MM.1S (cell line): ENCODE measurements at regions not wholly inside any gene's neighbourhood (a gene's known extent, or its start where the extent isn't known, plus 50 kb on each side); places are given as distances from the start of the nearest gene placed in this dataset.

Experiments
- DNase-seq: peaks from one replicate; pipeline ENCODE4 v3.0.0-alpha.2; 2015
- H2AFZ ChIP-seq: fragments of 300-600 bp; sonication (generic); 2 replicates; pipeline ENCODE4 v1.6.0; 2016; ENCODE audit warnings: antibody characterized with exemption, low read length
- H3F3A ChIP-seq: fragments of 300-600 bp; sonication (generic); 2 replicates; pipeline ENCODE4 v1.6.1; 2016; ENCODE audit warnings: mild to moderate bottlenecking, antibody characterized with exemption, low read length, moderate library complexity, mixed read lengths; ENCODE audit not compliant: insufficient read depth
- H3K27ac ChIP-seq: fragments of 300-600 bp; sonication (generic); 2 replicates; pipeline ENCODE4 v1.5.1; 2016; ENCODE audit warnings: mild to moderate bottlenecking, low read length
- H3K27me3 ChIP-seq: fragments of 300-600 bp; sonication (generic); replicated peaks from 2 replicates; pipeline ENCODE4 v1.6.0; 2016; ENCODE audit warnings: low read length; ENCODE audit not compliant: insufficient read depth
- H3K36me3 ChIP-seq: fragments of 300-600 bp; sonication (generic); replicated peaks from 2 replicates; pipeline ENCODE4 v1.6.1; 2016; ENCODE audit warnings: mild to moderate bottlenecking, low read length, mixed read lengths; ENCODE audit not compliant: insufficient read depth
- H3K4me1 ChIP-seq: fragments of 300-600 bp; sonication (generic); 2 replicates; pipeline ENCODE4 v1.6.1; 2016; ENCODE audit warnings: low read length, mixed read lengths
- H3K4me2 ChIP-seq: fragments of 300-600 bp; sonication (generic); 2 replicates; pipeline ENCODE4 v1.6.0; 2016; ENCODE audit warnings: low read depth, low read length
- H3K4me3 ChIP-seq: fragments of 300-600 bp; sonication (generic); 2 replicates; pipeline ENCODE4 v1.5.1; 2016; ENCODE audit warnings: low read length, mixed read lengths
- H3K79me2 ChIP-seq: fragments of 300-600 bp; sonication (generic); 2 replicates; pipeline ENCODE4 v1.6.1; 2016; ENCODE audit warnings: mixed run types, low read length, mixed read lengths
- H3K9ac ChIP-seq: fragments of 300-600 bp; sonication (generic); 2 replicates; pipeline ENCODE4 v1.6.1; 2016; ENCODE audit warnings: low read length, mixed read lengths
- H3K9me2 ChIP-seq: fragments of 300-600 bp; sonication (generic); replicated peaks from 2 replicates; pipeline ENCODE4 v1.6.1; 2016; ENCODE audit warnings: mild to moderate bottlenecking, low read length, mixed read lengths; ENCODE audit not compliant: insufficient read depth
- H3K9me3 ChIP-seq: fragments of 300-600 bp; sonication (generic); replicated peaks from 2 replicates; pipeline ENCODE4 v1.6.1; 2016; ENCODE audit warnings: mild to moderate bottlenecking, low read length, mixed read lengths; ENCODE audit not compliant: insufficient read depth
- H4K20me1 ChIP-seq: fragments of 300-600 bp; sonication (generic); 2 replicates; pipeline ENCODE4 v1.6.1; 2016; ENCODE audit warnings: mild to moderate bottlenecking, low read length, moderate library complexity, mixed read lengths; ENCODE audit not compliant: insufficient read depth
- EZH2 ChIP-seq: fragments of 300-600 bp; sonication (generic); optimal IDR thresholded peaks from 2 replicates; pipeline ENCODE3; 2017; ENCODE audit warnings: low read depth, mild to moderate bottlenecking, antibody characterized with exemption, low read length, mixed read lengths
- EZH2phosphoT487 ChIP-seq: fragments of 300-600 bp; sonication (generic); IDR thresholded peaks from 2 replicates; pipeline ENCODE4 v1.6.1; 2018; ENCODE audit warnings: antibody characterized with exemption, low read length
- TF ChIP-seq, protein P1 (sequence below): fragments of 300-600 bp; sonication (generic); IDR thresholded peaks from 2 replicates; pipeline ENCODE4 v1.5.1; 2016; ENCODE audit warnings: antibody characterized with exemption, low read length, mixed read lengths

- Histone ChIP-seq H4K20me1 (no peaks in the 10 kb centered on the region), H2AFZ (no peak overlapping the region), H3K36me3 (no peaks in the 10 kb centered on the region), H3F3A (no peaks in the 10 kb centered on the region), H3K9me2 (no peaks in the 10 kb centered on the region), H3K9me3 (no peaks in the 10 kb centered on the region), H3K27me3 (no peaks in the 10 kb centered on the region), H3K4me2 (no peak overlapping the region), H3K4me3 (no peak overlapping the region), H3K27ac (no peak overlapping the region), H3K4me1 (no peaks in the 10 kb centered on the region), H3K79me2 (no peaks in the 10 kb centered on the region), H3K9ac (no peak overlapping the region)
- DNase-seq = no peak
- TF ChIP-seq, protein P1, sequence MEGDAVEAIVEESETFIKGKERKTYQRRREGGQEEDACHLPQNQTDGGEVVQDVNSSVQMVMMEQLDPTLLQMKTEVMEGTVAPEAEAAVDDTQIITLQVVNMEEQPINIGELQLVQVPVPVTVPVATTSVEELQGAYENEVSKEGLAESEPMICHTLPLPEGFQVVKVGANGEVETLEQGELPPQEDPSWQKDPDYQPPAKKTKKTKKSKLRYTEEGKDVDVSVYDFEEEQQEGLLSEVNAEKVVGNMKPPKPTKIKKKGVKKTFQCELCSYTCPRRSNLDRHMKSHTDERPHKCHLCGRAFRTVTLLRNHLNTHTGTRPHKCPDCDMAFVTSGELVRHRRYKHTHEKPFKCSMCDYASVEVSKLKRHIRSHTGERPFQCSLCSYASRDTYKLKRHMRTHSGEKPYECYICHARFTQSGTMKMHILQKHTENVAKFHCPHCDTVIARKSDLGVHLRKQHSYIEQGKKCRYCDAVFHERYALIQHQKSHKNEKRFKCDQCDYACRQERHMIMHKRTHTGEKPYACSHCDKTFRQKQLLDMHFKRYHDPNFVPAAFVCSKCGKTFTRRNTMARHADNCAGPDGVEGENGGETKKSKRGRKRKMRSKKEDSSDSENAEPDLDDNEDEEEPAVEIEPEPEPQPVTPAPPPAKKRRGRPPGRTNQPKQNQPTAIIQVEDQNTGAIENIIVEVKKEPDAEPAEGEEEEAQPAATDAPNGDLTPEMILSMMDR = no peak
- no peak for TF ChIP-seq EZH2phosphoT487
- TF ChIP-seq EZH2 = no peak
Observed at GRCh38 chr6:147676495-147677199, 168.2 kb downstream of the SAMD5 start.

GRCh38 chr6:147677647-147678046, 169.2 kb downstream of the SAMD5 start:
- Histone ChIP-seq H3K4me3 (no peak overlapping the region), H3K79me2 (no peaks in the 10 kb centered on the region), H4K20me1 (no peaks in the 10 kb centered on the region), H3F3A (no peaks in the 10 kb centered on the region), H3K27me3 (no peaks in the 10 kb centered on the region), H2AFZ (no peak overlapping the region), H3K4me1 (no peaks in the 10 kb centered on the region), H3K36me3 (no peaks in the 10 kb centered on the region), H3K9me3 (no peaks in the 10 kb centered on the region), H3K27ac (no peak overlapping the region), H3K9me2 (no peaks in the 10 kb centered on the region), H3K9ac (no peak overlapping the region), H3K4me2 (no peak overlapping the region)
- no peak for TF ChIP-seq EZH2phosphoT487
- TF ChIP-seq, protein P1 = no peak
- no peak for TF ChIP-seq EZH2
- no peak for DNase-seq

DNA sequence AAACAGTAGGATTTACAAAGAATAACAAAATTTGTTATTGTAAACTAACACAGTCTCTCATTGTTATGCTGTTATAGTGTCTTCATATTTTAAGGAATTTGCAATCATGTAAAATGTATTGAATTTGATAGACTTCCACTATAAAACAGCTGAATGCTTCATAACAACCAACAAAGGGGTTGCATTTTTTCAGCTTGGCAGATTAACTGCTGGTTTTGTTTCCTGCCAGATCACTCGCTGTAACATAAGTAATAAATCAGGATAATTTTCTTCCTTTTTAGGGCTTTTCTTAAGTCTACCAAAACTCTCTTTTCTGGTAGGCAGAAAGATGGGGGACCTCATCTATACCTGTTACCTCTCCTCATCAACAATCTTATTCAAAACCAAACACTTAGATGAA, 169.8 kb downstream of the SAMD5 start:
- Histone ChIP-seq H2AFZ (no peak overlapping the region), H3K9ac (no peak overlapping the region), H3K4me1 (no peaks in the 10 kb centered on the region), H3K4me2 (no peak overlapping the region), H3K4me3 (no peak overlapping the region), H3K27ac (no peak overlapping the region), H4K20me1 (no peaks in the 10 kb centered on the region), H3K9me2 (no peaks in the 10 kb centered on the region), H3F3A (no peaks in the 10 kb centered on the region), H3K36me3 (no peaks in the 10 kb centered on the region), H3K27me3 (no peaks in the 10 kb centered on the region), H3K9me3 (no peaks in the 10 kb centered on the region), H3K79me2 (no peaks in the 10 kb centered on the region)
- TF ChIP-seq EZH2 (no peak), EZH2phosphoT487 (no peak)
- TF ChIP-seq, protein P1 = no peak
- no peak for DNase-seq
